ENCODE measurements at regions not wholly inside any gene's neighbourhood (a gene's known extent, or its start where the extent isn't known, plus 50 kb on each side); places are given as distances from the start of the nearest gene placed in this dataset.

GRCh38 chr6:22126910-22127309 lies 169.9 kb downstream of the PRL start:
- no peak for TF ChIP-seq JUN (IDR thresholded peaks at IDR 0.05; ENCODE audit: borderline replicate concordance, insufficient read depth, insufficient read length, low read depth)
- TF ChIP-seq, protein P1, sequence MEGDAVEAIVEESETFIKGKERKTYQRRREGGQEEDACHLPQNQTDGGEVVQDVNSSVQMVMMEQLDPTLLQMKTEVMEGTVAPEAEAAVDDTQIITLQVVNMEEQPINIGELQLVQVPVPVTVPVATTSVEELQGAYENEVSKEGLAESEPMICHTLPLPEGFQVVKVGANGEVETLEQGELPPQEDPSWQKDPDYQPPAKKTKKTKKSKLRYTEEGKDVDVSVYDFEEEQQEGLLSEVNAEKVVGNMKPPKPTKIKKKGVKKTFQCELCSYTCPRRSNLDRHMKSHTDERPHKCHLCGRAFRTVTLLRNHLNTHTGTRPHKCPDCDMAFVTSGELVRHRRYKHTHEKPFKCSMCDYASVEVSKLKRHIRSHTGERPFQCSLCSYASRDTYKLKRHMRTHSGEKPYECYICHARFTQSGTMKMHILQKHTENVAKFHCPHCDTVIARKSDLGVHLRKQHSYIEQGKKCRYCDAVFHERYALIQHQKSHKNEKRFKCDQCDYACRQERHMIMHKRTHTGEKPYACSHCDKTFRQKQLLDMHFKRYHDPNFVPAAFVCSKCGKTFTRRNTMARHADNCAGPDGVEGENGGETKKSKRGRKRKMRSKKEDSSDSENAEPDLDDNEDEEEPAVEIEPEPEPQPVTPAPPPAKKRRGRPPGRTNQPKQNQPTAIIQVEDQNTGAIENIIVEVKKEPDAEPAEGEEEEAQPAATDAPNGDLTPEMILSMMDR (IDR thresholded peaks at IDR 0.05; ENCODE audit: extremely low read depth in 1 of 2, insufficient read depth in 1 of 2, low read depth in 1 of 2, low read length in 2 of 2): no peak
- no peak for TF ChIP-seq POLR2AphosphoS5 (IDR thresholded peaks at IDR 0.05; ENCODE audit: insufficient read depth, low read depth, low read length)
- no peak for TF ChIP-seq POLR2A (IDR thresholded peaks at IDR 0.05; ENCODE audit: low read depth, low read length)
- TF ChIP-seq, protein P2, sequence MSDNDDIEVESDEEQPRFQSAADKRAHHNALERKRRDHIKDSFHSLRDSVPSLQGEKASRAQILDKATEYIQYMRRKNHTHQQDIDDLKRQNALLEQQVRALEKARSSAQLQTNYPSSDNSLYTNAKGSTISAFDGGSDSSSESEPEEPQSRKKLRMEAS (IDR thresholded peaks at IDR 0.05; ENCODE audit: insufficient read depth, insufficient read length): no peak
- no peak for TF ChIP-seq EZH2 (IDR thresholded peaks at IDR 0.05; ENCODE audit: borderline replicate concordance, low read depth, low read length, severe bottlenecking)
- no peak for TF ChIP-seq GATA2 (IDR thresholded peaks at IDR 0.05; ENCODE audit: insufficient read depth, insufficient read length, low read depth, low read length)

Measured in endothelial cell of umbilical vein (primary cell).